RWPE2 (cell line): ENCODE measurements at regions not wholly inside any gene's neighbourhood (a gene's known extent, or its start where the extent isn't known, plus 50 kb on each side); places are given as distances from the start of the nearest gene placed in this dataset.

ENCODE experiments used
- ATAC-seq: fragments of 200-7000 bp; cut with Tn5 transposase; 3 replicates; pipeline ENCODE4 v1.9.1; 2021; ENCODE audit warnings: low read depth
- DNase-seq: peaks from one replicate; pipeline ENCODE4 v3.0.0-alpha.2; 2020; ENCODE audit warnings: low spot score
- H3K27ac ChIP-seq: fragments of 450-650 bp; 2 replicates; pipeline ENCODE4 v1.5.1; 2017; ENCODE audit warnings: mild to moderate bottlenecking; ENCODE audit not compliant: poor library complexity, severe bottlenecking
- H3K27me3 ChIP-seq: fragments of 250-450 bp; sonication (Bioruptor Pico); 2 replicates; pipeline ENCODE4 v1.5.1; 2021; ENCODE audit warnings: mild to moderate bottlenecking, moderate library complexity; ENCODE audit not compliant: insufficient read depth, poor library complexity, severe bottlenecking
- H3K36me3 ChIP-seq: fragments of 250-450 bp; sonication (Bioruptor Pico); 2 replicates; pipeline ENCODE4 v1.5.1; 2020; ENCODE audit warnings: low read depth, mild to moderate bottlenecking, moderate library complexity
- H3K4me1 ChIP-seq: fragments of 250-450 bp; sonication (Bioruptor Pico); 2 replicates; pipeline ENCODE4 v1.5.1; 2021; ENCODE audit warnings: mild to moderate bottlenecking, moderate library complexity; ENCODE audit not compliant: insufficient read depth, poor library complexity, severe bottlenecking
- H3K4me3 ChIP-seq: fragments of 250-450 bp; sonication (Bioruptor Pico); 2 replicates; pipeline ENCODE4 v1.5.1; 2021; ENCODE audit warnings: mild to moderate bottlenecking, moderate library complexity; ENCODE audit not compliant: severe bottlenecking
- H3K9me3 ChIP-seq: fragments of 250-450 bp; sonication (Bioruptor Pico); 2 replicates; pipeline ENCODE4 v1.5.1; 2021; ENCODE audit warnings: mild to moderate bottlenecking, moderate library complexity; ENCODE audit not compliant: severe bottlenecking
- CTCF ChIP-seq: fragments of 450-650 bp; IDR thresholded peaks from one replicate; pipeline ENCODE4 v1.5.1; 2017; ENCODE audit warnings: mild to moderate bottlenecking, moderate library complexity; ENCODE audit not compliant: poor library complexity, severe bottlenecking

GRCh38 chr11:115712296-115712695 lies 208.1 kb upstream of the CADM1 start:
- no peak for TF ChIP-seq CTCF
- no peaks in the 10 kb centered on the region for H3K4me1 ChIP-seq
- no peak for DNase-seq
- H3K36me3 ChIP-seq: no peaks in the 10 kb centered on the region
- no peak overlapping the region for H3K27ac ChIP-seq
- no peaks in the 10 kb centered on the region for H3K27me3 ChIP-seq
- H3K4me3 ChIP-seq: no peak overlapping the region
- no peaks in the 10 kb centered on the region for H3K9me3 ChIP-seq
- ATAC-seq: no peak

GRCh38 chr11:115710980-115711379 lies 206.8 kb upstream of the CADM1 start:
- Histone ChIP-seq H3K27me3 (no peaks in the 10 kb centered on the region), H3K27ac (no peak overlapping the region), H3K4me1 (no peaks in the 10 kb centered on the region), H3K36me3 (no peaks in the 10 kb centered on the region), H3K4me3 (no peak overlapping the region), H3K9me3 (no peaks in the 10 kb centered on the region)
- no peak for TF ChIP-seq CTCF
- ATAC-seq (no peak), DNase-seq (no peak)

- no peak for TF ChIP-seq CTCF
- H3K9me3 ChIP-seq: no peaks in the 10 kb centered on the region
- DNase-seq: no peak
- no peak overlapping the region for H3K27ac ChIP-seq
- H3K27me3 ChIP-seq: no peaks in the 10 kb centered on the region
- no peaks in the 10 kb centered on the region for H3K36me3 ChIP-seq
- no peak for ATAC-seq
- no peaks in the 10 kb centered on the region for H3K4me1 ChIP-seq
- H3K4me3 ChIP-seq: no peak overlapping the region
These were observed 206.2 kb upstream of the CADM1 start for GRCh38 chr11:115710426-115710825.

GRCh38 chr11:115709297-115709696 lies 205.1 kb upstream of the CADM1 start:
- Histone ChIP-seq H3K4me3 (no peak overlapping the region), H3K4me1 (no peaks in the 10 kb centered on the region), H3K27ac (no peak overlapping the region), H3K36me3 (no peaks in the 10 kb centered on the region), H3K9me3 (no peaks in the 10 kb centered on the region), H3K27me3 (no peaks in the 10 kb centered on the region)
- DNase-seq: no peak
- no peak for TF ChIP-seq CTCF
- no peak for ATAC-seq

GRCh38 chr11:115707180-115707905 lies 203.1 kb upstream of the CADM1 start:
- no peaks in the 10 kb centered on the region for H3K9me3 ChIP-seq
- ATAC-seq (no peak), DNase-seq (no peak)
- H3K4me3 ChIP-seq: no peak overlapping the region
- no peaks in the 10 kb centered on the region for H3K27me3 ChIP-seq
- TF ChIP-seq CTCF: no peak
- no peak overlapping the region for H3K27ac ChIP-seq
- H3K36me3 ChIP-seq: no peaks in the 10 kb centered on the region
- no peaks in the 10 kb centered on the region for H3K4me1 ChIP-seq
